Renal pelvis (tissue), 1 donor: ENCODE measurements at regions not wholly inside any gene's neighbourhood (a gene's known extent, or its start where the extent isn't known, plus 50 kb on each side); places are given as distances from the start of the nearest gene placed in this dataset.

Experiments
- DNase-seq: peaks from one replicate; pipeline ENCODE4 v3.0.0-alpha.2; 2013

- DNase-seq = no peak
Measured at GRCh38 chr16:7097518-7097917, 235.1 kb upstream of the RBFOX1 start.

DNA sequence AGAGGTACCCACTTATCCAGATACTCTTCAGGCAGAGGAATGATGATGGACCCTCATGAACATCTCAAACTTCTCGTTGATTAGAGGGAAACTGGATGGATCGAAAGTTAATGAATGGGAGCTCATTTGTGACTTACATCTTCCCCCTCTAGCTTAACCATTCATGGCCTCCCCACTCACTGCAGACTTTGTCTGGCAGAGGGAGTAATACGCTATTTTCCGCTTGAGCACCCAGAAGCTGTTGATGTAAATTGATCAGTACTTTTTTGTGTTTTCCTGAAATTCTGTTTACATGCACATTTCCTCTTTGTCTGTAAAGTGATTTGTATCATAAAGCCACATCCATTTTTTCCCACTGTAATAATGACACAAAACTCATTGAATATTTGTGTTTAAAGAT is 239.1 kb upstream of the RBFOX1 start:
- no peak for DNase-seq

GRCh38 chr16:7090628-7091115 is 242.0 kb upstream of the RBFOX1 start:
- no peak for DNase-seq

DNA sequence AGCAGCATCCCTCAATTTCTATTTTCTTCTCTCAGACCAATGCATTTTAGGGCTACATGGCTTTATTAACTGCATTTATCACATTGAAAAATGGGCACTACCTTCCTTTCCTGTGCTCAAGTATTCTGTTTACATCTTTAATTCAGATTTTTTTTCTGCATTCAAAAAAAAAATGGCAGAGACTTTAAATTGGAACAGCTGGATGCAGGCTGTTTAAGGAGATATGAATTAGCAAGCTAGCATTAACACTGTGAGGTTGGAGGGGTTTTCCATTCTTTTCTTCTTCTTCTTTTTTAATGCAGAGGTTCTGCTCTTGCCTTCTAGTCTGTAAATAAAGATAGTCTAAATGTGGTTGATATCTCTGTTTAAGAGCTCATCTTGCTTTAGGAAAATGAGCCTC is 242.9 kb upstream of the RBFOX1 start:
- no peak for DNase-seq

GRCh38 chr16:7088711-7089110 is 243.9 kb upstream of the RBFOX1 start:
- no peak for DNase-seq

DNA sequence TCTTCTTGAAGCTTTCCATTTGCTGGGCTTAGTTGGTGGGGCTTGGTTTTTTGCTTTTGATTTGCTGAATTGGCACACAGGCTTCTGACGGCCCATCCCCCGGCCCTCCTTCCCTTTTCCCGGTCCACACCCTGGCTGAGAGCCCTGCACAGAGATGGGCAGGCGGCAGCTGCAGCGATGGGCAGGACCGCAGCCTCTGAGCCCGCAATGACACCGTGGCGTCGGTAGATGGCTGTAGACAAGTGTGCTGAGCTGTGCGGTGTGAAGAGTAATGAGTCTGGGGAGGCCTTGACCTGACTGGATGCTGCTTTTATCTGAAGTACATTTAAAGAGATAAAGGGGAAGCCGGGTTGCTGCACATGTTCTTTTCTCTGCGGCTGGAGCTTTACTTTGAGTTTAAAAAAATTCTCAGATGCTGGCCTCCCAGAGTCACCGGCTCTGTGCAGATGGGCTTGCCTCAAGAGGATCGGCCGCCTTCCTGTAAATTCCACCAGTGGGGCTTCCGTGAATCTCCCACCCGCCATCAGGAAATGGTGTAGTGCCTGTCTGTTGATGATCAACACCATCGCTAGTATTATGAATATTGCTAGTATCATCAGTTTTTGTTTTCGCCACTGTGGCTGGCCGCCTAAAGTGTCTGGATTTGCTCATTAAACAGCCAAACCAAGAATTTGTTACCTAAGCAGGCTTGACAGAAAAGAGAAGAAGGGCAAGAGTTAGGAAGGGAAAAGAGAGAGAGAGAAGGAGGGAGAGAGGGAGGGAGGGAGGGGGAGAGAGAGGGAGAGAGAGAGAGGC is 245.6 kb upstream of the RBFOX1 start:
- DNase-seq = peak; percentile 23

- no peak for DNase-seq
Measured at GRCh38 chr16:7085776-7086175, 246.9 kb upstream of the RBFOX1 start.

DNA sequence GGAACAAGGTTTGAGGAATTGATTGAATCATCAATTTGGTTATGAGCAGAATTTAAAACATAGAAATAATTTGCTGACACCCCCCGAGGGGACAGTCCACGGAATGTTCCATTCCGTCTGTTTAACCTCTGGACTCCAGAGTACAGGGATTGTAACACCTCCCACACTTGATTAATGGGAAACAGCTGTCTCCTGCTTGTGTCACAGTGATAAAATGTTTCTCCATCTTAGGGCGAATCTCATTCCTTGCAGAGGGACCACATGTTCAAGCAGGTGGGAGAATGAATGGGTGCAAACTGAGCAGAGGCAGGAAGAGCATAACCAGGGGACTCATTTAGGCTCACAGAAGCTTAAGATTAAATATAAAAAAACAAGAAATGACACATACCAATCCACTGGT is 249.5 kb upstream of the RBFOX1 start:
- peak; percentile 12 for DNase-seq

- DNase-seq = no peak
Measured at GRCh38 chr16:7077636-7078035, 255.0 kb upstream of the RBFOX1 start.

GRCh38 chr16:7074715-7075114 is 257.9 kb upstream of the RBFOX1 start:
- DNase-seq = no peak

DNA sequence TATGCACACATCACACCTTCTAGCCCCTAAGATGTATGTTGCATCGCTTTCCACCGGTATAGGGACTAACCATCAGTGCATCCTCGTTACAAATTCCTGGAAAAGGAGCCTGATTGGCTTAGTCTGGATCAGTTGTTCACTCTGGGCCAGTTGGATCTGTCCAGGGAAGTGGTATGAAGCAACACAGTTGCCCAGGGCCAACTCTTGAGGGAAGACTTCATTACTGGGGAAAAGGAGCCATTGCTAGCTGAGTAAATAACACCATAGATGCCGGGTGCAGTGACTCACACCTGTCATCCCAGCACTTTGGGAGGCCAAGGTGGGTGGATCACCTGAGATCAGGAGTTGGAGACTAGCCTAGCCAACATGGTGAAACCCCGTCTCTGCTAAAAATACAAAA is 275.2 kb upstream of the RBFOX1 start:
- DNase-seq = no peak

GRCh38 chr16:7055443-7055842 is 277.2 kb upstream of the RBFOX1 start:
- no peak for DNase-seq

DNA sequence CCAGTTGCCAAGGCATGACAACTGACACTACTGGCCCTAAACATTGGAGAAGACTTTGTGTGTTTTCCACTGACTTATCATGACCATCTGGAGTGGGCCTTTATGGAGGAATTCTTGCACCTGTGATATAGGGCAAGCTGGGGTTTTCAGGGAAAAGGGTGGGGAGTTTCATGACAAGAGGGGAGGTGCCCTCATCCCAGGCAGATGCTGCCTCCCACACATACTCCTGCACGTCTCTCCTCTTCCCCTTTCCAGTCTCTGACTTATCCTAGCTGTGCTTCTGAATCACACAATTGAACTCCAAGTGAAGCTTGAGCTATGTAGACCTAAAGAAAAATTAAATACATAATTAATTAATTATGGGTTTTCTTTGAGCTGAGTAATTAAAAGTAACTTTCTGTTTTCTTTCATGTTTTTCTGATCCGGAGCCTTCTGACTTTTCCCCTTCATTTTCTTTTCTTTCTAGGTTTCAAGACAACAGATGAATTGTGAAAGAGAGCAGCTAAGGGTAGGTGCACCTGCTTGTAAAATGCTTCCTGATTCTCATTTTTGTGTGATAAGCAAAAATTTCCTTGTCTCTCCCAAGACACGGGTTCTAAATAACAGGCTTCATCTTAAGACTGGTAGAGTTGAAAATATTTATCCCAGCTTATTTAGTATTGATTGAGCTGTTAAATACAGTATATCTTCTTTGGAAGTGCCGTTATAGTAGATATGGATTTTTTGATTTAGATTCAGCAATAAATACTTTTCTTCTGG is 280.9 kb upstream of the RBFOX1 start:
- peak; percentile 9 for DNase-seq

- no peak for DNase-seq
Measured at GRCh38 chr16:7044331-7044730, 288.3 kb upstream of the RBFOX1 start.

DNA sequence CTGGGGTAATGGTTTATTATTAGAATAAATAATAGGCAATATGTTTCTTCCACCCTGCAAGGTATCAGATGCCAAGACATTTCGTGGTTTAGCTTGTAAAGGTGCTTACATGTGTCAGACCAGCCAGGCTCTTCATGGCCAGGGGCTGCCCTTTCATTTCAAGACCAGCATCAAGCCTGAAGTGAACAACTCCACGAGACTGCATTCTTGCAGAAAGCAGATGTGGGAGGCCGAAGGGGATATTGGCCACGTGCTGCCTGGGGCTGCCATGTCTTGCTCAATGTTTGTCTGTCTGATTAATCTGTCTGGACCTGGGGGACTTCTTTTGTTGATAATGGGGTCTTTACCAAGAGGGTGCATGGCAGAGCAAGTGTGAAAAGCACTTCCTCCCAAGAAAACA is 294.2 kb upstream of the RBFOX1 start:
- no peak for DNase-seq

GRCh38 chr16:7037495-7037894 is 295.1 kb upstream of the RBFOX1 start:
- DNase-seq = no peak

DNA sequence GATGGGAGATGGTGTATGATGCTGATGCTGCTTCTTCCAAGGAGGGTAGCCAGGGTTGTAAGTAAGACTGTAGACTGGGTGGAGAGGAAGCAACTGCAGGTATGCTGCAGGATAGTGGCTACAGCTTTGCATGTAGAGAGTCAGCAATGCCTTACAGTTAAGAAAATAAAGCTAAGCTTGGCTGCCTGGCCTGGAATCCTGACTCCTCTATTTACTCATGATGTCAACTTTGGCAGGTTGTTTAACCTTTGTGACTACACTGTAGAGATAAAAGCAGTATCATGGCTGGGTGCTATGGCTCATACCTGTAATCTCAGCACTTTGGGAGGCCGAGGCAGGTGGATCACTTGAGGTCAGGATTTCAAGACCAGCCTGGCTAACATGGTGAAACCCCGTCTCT is 301.6 kb upstream of the RBFOX1 start:
- DNase-seq = no peak

DNA sequence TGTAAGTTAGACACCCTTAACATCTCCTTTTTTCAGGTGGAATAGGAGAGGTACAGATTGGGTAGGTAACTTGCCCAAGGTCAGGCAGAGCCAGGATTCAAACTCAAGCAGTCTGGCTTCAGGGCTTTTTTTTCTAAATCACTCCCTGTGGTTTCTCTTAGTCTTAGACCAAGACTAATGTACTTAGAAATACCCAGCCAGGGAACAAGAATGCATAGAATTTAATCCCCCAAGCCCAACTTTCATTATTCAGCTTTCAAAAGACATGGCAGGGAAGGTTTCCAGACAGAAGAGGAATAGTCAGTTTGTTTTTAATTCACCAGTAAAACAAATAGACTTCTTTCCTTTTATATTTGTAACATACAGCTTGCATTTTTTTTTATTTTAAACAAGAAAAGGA is 305.2 kb upstream of the RBFOX1 start:
- no peak for DNase-seq

GRCh38 chr16:7026639-7027038 is 306.0 kb upstream of the RBFOX1 start:
- DNase-seq = no peak

DNA sequence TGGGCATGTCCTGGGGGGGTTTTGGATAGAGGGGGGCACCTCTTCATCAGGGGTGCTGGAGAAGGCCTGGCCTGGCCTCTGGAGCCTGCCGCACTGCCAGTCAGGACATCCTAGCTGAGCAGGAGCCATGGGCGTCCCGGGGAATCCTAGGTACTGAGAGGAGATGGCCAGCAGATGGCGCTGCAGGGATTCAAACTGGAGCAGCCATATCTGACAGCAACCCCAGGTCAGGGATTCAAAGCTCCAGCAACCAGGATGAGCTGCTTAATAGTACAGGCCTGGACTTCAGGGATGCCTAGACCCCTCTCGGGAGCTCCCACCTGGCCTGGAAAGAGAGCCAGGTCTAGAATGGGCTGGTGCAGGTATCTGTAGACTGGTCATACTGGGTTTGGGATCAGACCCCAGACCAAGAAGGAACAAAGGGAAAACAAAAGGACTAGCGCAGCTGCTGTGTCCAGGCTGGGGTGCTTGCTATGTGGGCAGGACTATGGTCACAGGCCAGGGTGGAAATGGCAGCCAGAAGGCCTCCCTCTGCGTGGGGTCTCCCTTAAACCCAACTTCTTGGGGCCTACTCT is 306.9 kb upstream of the RBFOX1 start:
- DNase-seq = peak; percentile 67

- DNase-seq = no peak
Measured at GRCh38 chr16:7021653-7022275, 310.9 kb upstream of the RBFOX1 start.

DNA sequence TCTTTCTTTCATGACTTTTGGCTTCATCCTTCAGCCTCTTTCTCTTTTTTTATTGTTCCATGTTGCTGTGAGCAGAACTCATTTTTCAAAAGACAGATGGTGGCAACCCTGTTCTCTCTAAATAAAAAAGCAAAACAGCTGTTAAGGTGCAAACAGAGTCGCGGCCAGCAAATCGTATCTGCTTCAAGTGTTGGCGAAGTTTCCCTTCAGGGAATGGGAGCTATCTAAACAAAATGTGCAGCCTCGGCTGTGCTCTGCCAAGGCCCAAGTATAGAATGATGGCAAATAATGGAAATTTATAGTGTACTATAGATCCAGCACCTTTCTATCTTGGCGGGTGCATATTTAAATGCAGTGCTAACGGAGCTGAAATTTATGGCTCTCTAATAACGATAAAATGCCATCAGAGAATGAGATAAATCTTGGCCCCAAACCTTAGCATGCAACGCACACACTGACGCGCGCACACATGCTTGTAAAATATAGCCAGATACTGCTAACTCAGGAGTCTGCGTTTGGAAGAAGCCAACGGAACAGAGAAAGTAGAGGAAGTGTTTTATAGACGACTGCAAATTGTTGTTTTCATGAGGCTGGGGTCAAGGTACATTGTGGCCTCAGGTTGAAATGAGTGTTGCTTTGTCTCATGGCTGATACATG is 315.5 kb upstream of the RBFOX1 start:
- DNase-seq = no peak
